ENCODE measurements at regions not wholly inside any gene's neighbourhood (a gene's known extent, or its start where the extent isn't known, plus 50 kb on each side); places are given as distances from the start of the nearest gene placed in this dataset.

DNA sequence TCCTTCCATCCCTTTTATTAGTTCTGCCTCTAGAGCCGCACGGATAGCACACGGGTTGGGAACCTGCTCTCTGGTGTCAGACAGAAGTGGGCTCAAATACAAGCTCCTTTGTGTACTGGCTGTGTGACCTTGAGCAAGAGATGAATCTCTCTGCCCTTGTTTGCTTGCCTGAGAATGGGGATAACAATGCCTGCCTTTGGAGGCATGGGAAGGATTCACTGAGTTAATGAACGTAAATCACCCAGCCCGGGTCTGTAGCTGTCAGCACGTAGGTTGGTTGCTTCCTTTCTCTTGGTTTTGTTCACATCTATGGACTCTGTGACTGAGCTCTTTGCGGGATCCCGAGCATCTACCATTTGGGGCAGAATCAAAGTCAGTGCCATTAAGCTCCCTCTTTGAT is 79.3 kb upstream of the NRXN3 start:
- FAIRE-seq (no peak), DNase-seq (ENCODE audit: low read depth, low spot score) (no peak)
- H3K9ac ChIP-seq (ENCODE audit: control insufficient read depth, extremely low read depth, insufficient read depth, low read length), result no peak overlapping the region
- no peaks in the 10 kb centered on the region for H3K36me3 ChIP-seq (ENCODE audit: control insufficient read depth in 2 of 2, extremely low read depth in 1 of 2, insufficient read depth in 2 of 2, low read length in 2 of 2)
- no peaks in the 10 kb centered on the region for H3K79me2 ChIP-seq (ENCODE audit: control insufficient read depth, insufficient read depth, low read length)
- H3K4me1 ChIP-seq (ENCODE audit: control insufficient read depth, extremely low read depth, insufficient read depth, low read length), result no peaks in the 10 kb centered on the region
- H3K9me1 ChIP-seq (ENCODE audit: control insufficient read depth, extremely low read depth, insufficient read depth, low read length), result no peaks in the 10 kb centered on the region
- H3K27ac ChIP-seq (ENCODE audit: control insufficient read depth, insufficient read depth, low read length), result no peak overlapping the region
- dilution Hi-C loops (cut with MboI; ENCODE audit: extremely low pct_ligation_motif_present, low sequenced_read_pairs), result no loop called here
- H3K4me2 ChIP-seq (ENCODE audit: control insufficient read depth, extremely low read depth, insufficient read depth, low read depth, low read length), result no peak overlapping the region
- H2AFZ ChIP-seq (ENCODE audit: control insufficient read depth, low read length), result no peak overlapping the region
- TF ChIP-seq CTCF (optimal IDR thresholded peaks at IDR 0.05 in 1 of 3, IDR thresholded peaks at IDR 0.05 in 1 of 3, conservative IDR thresholded peaks at IDR 0.05 in 1 of 3; ENCODE audit: extremely low read depth in 1 of 3, insufficient read depth in 2 of 3, low read length in 3 of 3) (no peak), EZH2 (IDR thresholded peaks at IDR 0.05; ENCODE audit: low read length) (no peak)
- H3K27me3 ChIP-seq (ENCODE audit: control insufficient read depth, extremely low read depth, insufficient read depth, low read length), result no peaks in the 10 kb centered on the region
- H3K9me3 ChIP-seq (ENCODE audit: control insufficient read depth, low read depth, low read length), result no peaks in the 10 kb centered on the region
- no peaks in the 10 kb centered on the region for H4K20me1 ChIP-seq (ENCODE audit: control insufficient read depth, extremely low read depth, insufficient read depth, low read length)
- H3K4me3 ChIP-seq (ENCODE audit: control insufficient read depth in 2 of 3, extremely low read depth in 1 of 3, insufficient read depth in 2 of 3, low read depth in 1 of 3, low read length in 3 of 3), result no peak overlapping the region

- TF ChIP-seq CTCF (optimal IDR thresholded peaks at IDR 0.05 in 1 of 3, IDR thresholded peaks at IDR 0.05 in 1 of 3, conservative IDR thresholded peaks at IDR 0.05 in 1 of 3; ENCODE audit: extremely low read depth in 1 of 3, insufficient read depth in 2 of 3, low read length in 3 of 3) (no peak), EZH2 (IDR thresholded peaks at IDR 0.05; ENCODE audit: low read length) (no peak)
- Histone ChIP-seq H3K9ac (ENCODE audit: control insufficient read depth, extremely low read depth, insufficient read depth, low read length) (no peak overlapping the region), H4K20me1 (ENCODE audit: control insufficient read depth, extremely low read depth, insufficient read depth, low read length) (no peaks in the 10 kb centered on the region), H3K27ac (ENCODE audit: control insufficient read depth, insufficient read depth, low read length) (no peak overlapping the region), H3K36me3 (ENCODE audit: control insufficient read depth in 2 of 2, extremely low read depth in 1 of 2, insufficient read depth in 2 of 2, low read length in 2 of 2) (no peaks in the 10 kb centered on the region), H3K4me3 (ENCODE audit: control insufficient read depth in 2 of 3, extremely low read depth in 1 of 3, insufficient read depth in 2 of 3, low read depth in 1 of 3, low read length in 3 of 3) (no peak overlapping the region), H3K4me1 (ENCODE audit: control insufficient read depth, extremely low read depth, insufficient read depth, low read length) (no peaks in the 10 kb centered on the region), H3K9me3 (ENCODE audit: control insufficient read depth, low read depth, low read length) (no peaks in the 10 kb centered on the region), H3K79me2 (ENCODE audit: control insufficient read depth, insufficient read depth, low read length) (no peaks in the 10 kb centered on the region), H2AFZ (ENCODE audit: control insufficient read depth, low read length) (no peak overlapping the region), H3K4me2 (ENCODE audit: control insufficient read depth, extremely low read depth, insufficient read depth, low read depth, low read length) (no peak overlapping the region), H3K9me1 (ENCODE audit: control insufficient read depth, extremely low read depth, insufficient read depth, low read length) (no peaks in the 10 kb centered on the region), H3K27me3 (ENCODE audit: control insufficient read depth, extremely low read depth, insufficient read depth, low read length) (no peaks in the 10 kb centered on the region)
- dilution Hi-C loops (cut with MboI; ENCODE audit: extremely low pct_ligation_motif_present, low sequenced_read_pairs), result no loop called here
- FAIRE-seq (no peak), DNase-seq (ENCODE audit: low read depth, low spot score) (no peak)
Observed at GRCh38 chr14:78091361-78091760, 78.8 kb upstream of the NRXN3 start.

Measured in keratinocyte (primary cell).